SK-N-SH (cell line): ENCODE measurements at regions not wholly inside any gene's neighbourhood (a gene's known extent, or its start where the extent isn't known, plus 50 kb on each side); places are given as distances from the start of the nearest gene placed in this dataset.

ENCODE experiments used
- CTCF ChIA-PET: fragments of 300-600, 350-600 bp; formaldehyde crosslinking; extraction: SDS; loops from one replicate; lab custom pipeline; 2021; lab: Yijun Ruan, JAX
- POLR2A ChIA-PET: fragments of 350-600 bp; sonication (Branson Sonifier 250); formaldehyde crosslinking; extraction: SDS; loops from one replicate; lab custom pipeline; 2020; ENCODE audit warnings: antibody characterized with exemption, inconsistent platforms; lab: Yijun Ruan, JAX
- DNase-seq: peaks from one replicate; pipeline ENCODE4 v3.0.0; 2012
- H2AFZ ChIP-seq: fragments of 200-600 bp; sonication (generic); 2 replicates; pipeline ENCODE4 v1.8.1; 2016; ENCODE audit warnings: antibody characterized with exemption, mild to moderate bottlenecking, low read depth
- H3F3A ChIP-seq: fragments of 200-600 bp; sonication (generic); replicated peaks from 2 replicates; pipeline ENCODE3; 2016; ENCODE audit warnings: antibody characterized with exemption, mild to moderate bottlenecking; ENCODE audit not compliant: insufficient read depth
- H3K27ac ChIP-seq, 2 experiments: fragments of 200-500 bp in 1 of 2; fragments of 200-600 bp in 1 of 2; sonication (Bioruptor generic) in 1 of 2; sonication (generic), shearing (Covaris generic) in 1 of 2; 2 replicates each; pipeline versions ENCODE4 v1.5.1 to v1.6.1; 2014 to 2016; ENCODE audit warnings: low read depth in 2 of 2, inconsistent platforms in 1 of 2, low read length in 1 of 2, mild to moderate bottlenecking in 1 of 2, mixed read lengths in 1 of 2
- H3K27me3 ChIP-seq: fragments of 200-600 bp; sonication (generic), shearing (Covaris generic); 2 replicates; pipeline ENCODE4 v1.6.1; 2016; ENCODE audit warnings: mixed run types; ENCODE audit not compliant: insufficient read depth
- H3K36me3 ChIP-seq, 2 experiments: fragments of 200-500 bp in 1 of 2; fragments of 200-600 bp in 1 of 2; sonication (Bioruptor generic) in 1 of 2; sonication (generic) in 1 of 2; replicated peaks in 1 of 2; 2 replicates each; pipeline versions ENCODE3 to v1.5.1; 2014 to 2016; ENCODE audit warnings: low read length in 1 of 2, mild to moderate bottlenecking in 1 of 2; ENCODE audit not compliant: insufficient read depth in 2 of 2, control insufficient read depth in 1 of 2
- H3K4me1 ChIP-seq, 2 experiments: fragments of 200-500 bp in 1 of 2; fragments of 200-600 bp in 1 of 2; sonication (Bioruptor generic) in 1 of 2; sonication (generic), shearing (Covaris generic) in 1 of 2; 2 replicates each; pipeline versions ENCODE4 v1.5.1 to v1.6.1; 2014 to 2016; ENCODE audit warnings: low read depth in 1 of 2, low read length in 1 of 2, mixed run types in 1 of 2; ENCODE audit not compliant: insufficient read depth in 2 of 2, control insufficient read depth in 1 of 2
- H3K4me2 ChIP-seq: fragments of 200-600 bp; sonication (generic), shearing (Covaris generic); 2 replicates; pipeline ENCODE4 v1.6.1; 2017; ENCODE audit warnings: mixed run types
- H3K4me3 ChIP-seq, 2 experiments: fragments of 200-500 bp in 1 of 2; fragments of 200-600 bp in 1 of 2; sonication (Bioruptor generic) in 1 of 2; sonication (generic), shearing (Covaris generic) in 1 of 2; 2 replicates each; pipeline versions ENCODE4 v1.5.1 to v1.8.1; 2014 to 2016; ENCODE audit warnings: low read depth in 2 of 2, inconsistent platforms in 1 of 2, low read length in 1 of 2, mild to moderate bottlenecking in 1 of 2, mixed read lengths in 1 of 2, moderate library complexity in 1 of 2
- H3K79me2 ChIP-seq: fragments of 200-600 bp; sonication (generic); 2 replicates; pipeline ENCODE4 v1.8.1; 2017; ENCODE audit warnings: mild to moderate bottlenecking; ENCODE audit not compliant: insufficient read depth
- H3K9ac ChIP-seq: fragments of 200-600 bp; sonication (generic); 2 replicates; pipeline ENCODE4 v1.6.1; 2017; ENCODE audit warnings: mixed run types
- H3K9me2 ChIP-seq: fragments of 200-600 bp; sonication (generic); 2 replicates; pipeline ENCODE4 v1.6.1; 2017; ENCODE audit warnings: mixed run types
- H3K9me3 ChIP-seq: fragments of 200-600 bp; sonication (generic); 2 replicates; pipeline ENCODE4 v1.6.1; 2017; ENCODE audit warnings: mixed run types, mild to moderate bottlenecking, moderate library complexity
- H4K20me1 ChIP-seq: fragments of 200-600 bp; sonication (generic); 2 replicates; pipeline ENCODE4 v1.6.1; 2017; ENCODE audit warnings: mild to moderate bottlenecking, mixed run types; ENCODE audit not compliant: insufficient read depth
- CTCF ChIP-seq: fragments of 200-600 bp; sonication (generic); IDR thresholded peaks from 2 replicates; pipeline ENCODE4 v1.6.1; 2017; ENCODE audit warnings: antibody characterized with exemption, mild to moderate bottlenecking, moderate library complexity
- ELF1 ChIP-seq: IDR thresholded peaks from 2 replicates; pipeline ENCODE4 v1.4.0; 2012
- EP300 ChIP-seq, 2 experiments: IDR thresholded peaks; 2 replicates each; pipeline versions ENCODE4 v1.4.0 to v1.6.1; 2012; ENCODE audit warnings: borderline replicate concordance in 1 of 2, low read depth in 1 of 2, low read length in 1 of 2
- EZH2phosphoT487 ChIP-seq: fragments of 200-600 bp; sonication (generic); IDR thresholded peaks from 2 replicates; pipeline ENCODE4 v1.6.1; 2017; ENCODE audit warnings: low read depth, mixed run types, mild to moderate bottlenecking, antibody characterized with exemption, moderate library complexity, borderline replicate concordance
- FOSL2 ChIP-seq: IDR thresholded peaks from 2 replicates; pipeline ENCODE4 v1.4.0; 2012; ENCODE audit warnings: low read depth, mild to moderate bottlenecking, moderate library complexity, borderline replicate concordance
- FOXJ3 ChIP-seq: sonication (generic); formaldehyde crosslinking; IDR thresholded peaks from 2 replicates; pipeline ENCODE4 v1.5.1; 2020; ENCODE audit warnings: mild to moderate bottlenecking, missing genetic modification reagents
- FOXM1 ChIP-seq: IDR thresholded peaks from 2 replicates; pipeline ENCODE4 v1.4.0; 2012; ENCODE audit warnings: low read depth, mild to moderate bottlenecking
- GATA2 ChIP-seq: sonication (generic); formaldehyde crosslinking; IDR thresholded peaks from 2 replicates; pipeline ENCODE4 v1.5.0; 2020; ENCODE audit warnings: mild to moderate bottlenecking, missing genetic modification reagents
- JUND ChIP-seq: IDR thresholded peaks from 2 replicates; pipeline ENCODE4 v1.4.0; 2012
- MXI1 ChIP-seq: IDR thresholded peaks from 2 replicates; pipeline ENCODE4 v1.6.1; 2012; ENCODE audit warnings: mild to moderate bottlenecking, low read depth, low read length, improper control_type of control experiment
- NFIC ChIP-seq: IDR thresholded peaks from 2 replicates; pipeline ENCODE4 v1.4.0; 2012; ENCODE audit warnings: borderline replicate concordance
- POLR2AphosphoS5 ChIP-seq: IDR thresholded peaks from 2 replicates; pipeline ENCODE4 v1.6.1; 2012; ENCODE audit warnings: low read depth, low read length
- RAD21 ChIP-seq: IDR thresholded peaks from 2 replicates; pipeline ENCODE4 v1.6.1; 2012; ENCODE audit warnings: mild to moderate bottlenecking, low read length
- REST ChIP-seq: IDR thresholded peaks from 2 replicates; pipeline ENCODE4 v1.6.1; 2012; ENCODE audit warnings: mild to moderate bottlenecking, low read depth, low read length, moderate library complexity
- RFX5 ChIP-seq: IDR thresholded peaks from 2 replicates; pipeline ENCODE4 v1.6.1; 2012; ENCODE audit warnings: mild to moderate bottlenecking, improper control_type of control experiment, low read length
- TAF1 ChIP-seq: IDR thresholded peaks from 2 replicates; pipeline ENCODE4 v1.6.1; 2012; ENCODE audit warnings: low read depth, mild to moderate bottlenecking, low read length, moderate library complexity, borderline replicate concordance
- TEAD4 ChIP-seq: IDR thresholded peaks from 2 replicates; pipeline ENCODE4 v1.4.0; 2012; ENCODE audit warnings: mild to moderate bottlenecking, borderline replicate concordance; ENCODE audit not compliant: insufficient read depth
- USF1 ChIP-seq: IDR thresholded peaks from 2 replicates; pipeline ENCODE4 v1.4.0; 2012; ENCODE audit warnings: low read depth, borderline replicate concordance
- USF2 ChIP-seq: fragments of 150-350 bp; IDR thresholded peaks from 2 replicates; pipeline ENCODE4 v1.6.1; 2017; ENCODE audit warnings: antibody characterized with exemption, low read length, low read depth, borderline replicate concordance
- YY1 ChIP-seq: IDR thresholded peaks from 2 replicates; pipeline ENCODE4 v1.4.0; 2012; ENCODE audit warnings: low read depth, mild to moderate bottlenecking
- ZBTB33 ChIP-seq: IDR thresholded peaks from 2 replicates; pipeline ENCODE4 v1.4.0; 2012; ENCODE audit warnings: low read depth, borderline replicate concordance
- WGBS: methylation state at CpG from one replicate; pipeline ENCODE4 v1.1.6; 2017; ENCODE audit warnings: low lambda C conversion rate; 5-methylcytosine and 5-hydroxymethylcytosine counted together

- TF ChIP-seq REST: no peak
- TF ChIP-seq RAD21: no peak
- TF ChIP-seq MXI1: no peak
- TF ChIP-seq ELF1: no peak
- TF ChIP-seq FOXJ3: no peak
Observed at GRCh38 chr3:113113361-113113760, 98.0 kb upstream of the BOC start (continued).

- CTCF ChIA-PET: interaction anchor here (1.0 to 2.3 kb wide), 3 partner anchors 11 to 171 kb away, joined by 3 to 6 read pairs (median 3); no protein-coding TSS in a partner anchor
- Histone ChIP-seq H4K20me1 (no peaks in the 10 kb centered on the region), H3K27ac (peak overlapping the region; percentile 71 to 87; a peak in 3 of 4 replicates), H3K4me2 (peak overlapping the region; percentile 32; the same call in 1 of the 2 replicates), H3K79me2 (no peaks in the 10 kb centered on the region), H3K4me3 (no peak overlapping the region), H3K36me3 (no peaks in the 10 kb centered on the region), H3K27me3 (no peaks in the 10 kb centered on the region), H3K9me3 (no peaks in the 10 kb centered on the region), H3K4me1 (peaks cover 0 to 13% of the 10 kb centered on the region in 2 experiments; a peak in 2 of 4 replicates), H3K9me2 (no peaks in the 10 kb centered on the region), H3K9ac (no peak overlapping the region), H2AFZ (peak overlapping the region; percentile 71), H3F3A (peaks cover 16% of the 10 kb centered on the region)
- DNase-seq: no peak
- POLR2A ChIA-PET: no interaction called here
- WGBS: 17% methylated on average over 1 of the region's 1 CpG
- TF ChIP-seq FOXM1 (peak; percentile 40; the same call in 1 of the 2 replicates), RFX5 (no peak), MXI1 (no peak), USF2 (no peak), TAF1 (no peak), GATA2 (CRISPR knock-in tag) (no peak), USF1 (no peak), ZBTB33 (no peak), JUND (peak; percentile 71), POLR2AphosphoS5 (0 out of 2 replicates have a peak, but pooled peaks have one; percentile 7), RAD21 (no peak), EP300 (IDR thresholded peaks at IDR 0.05; ENCODE audit: borderline replicate concordance in 1 of 2, low read depth in 1 of 2, low read length in 1 of 2) (peak in 1 of 2 experiments; percentile 74; a peak in 2 of 4 replicates), EZH2phosphoT487 (no peak), FOSL2 (peak; percentile 69; the same call in 1 of the 2 replicates), NFIC (peak; percentile 90), TEAD4 (peak; percentile 52; the same call in 1 of the 2 replicates), YY1 (no peak), CTCF (no peak)
Observed at GRCh38 chr3:113117511-113118234, 93.7 kb upstream of the BOC start.
